ENCODE measurements at regions not wholly inside any gene's neighbourhood (a gene's known extent, or its start where the extent isn't known, plus 50 kb on each side); places are given as distances from the start of the nearest gene placed in this dataset.
"Not testable (repeated sequence)": the region's sequence is repeated elsewhere in the genome, so short reads cannot be mapped to it uniquely, and the experiment has no call there.

GRCh38 chr22:22988785-22989184, 81.5 kb upstream of the GNAZ start:
- no peak for TF ChIP-seq CTCF (IDR thresholded peaks at IDR 0.05; ENCODE audit: control insufficient read depth, insufficient read depth, low read depth, low read length, missing control alignments)
- DNase-seq (ENCODE audit: low read depth) = no peak
- no peak overlapping the region for H3K4me3 ChIP-seq (ENCODE audit: control insufficient read depth, low read depth, low read length)

- no peak for TF ChIP-seq CTCF (IDR thresholded peaks at IDR 0.05; ENCODE audit: control insufficient read depth, insufficient read depth, low read depth, low read length, missing control alignments)
- no peak for DNase-seq (ENCODE audit: low read depth)
These were observed 80.5 kb upstream of the GNAZ start for GRCh38 chr22:22989856-22990255.

GRCh38 chr22:22990711-22991505, 79.4 kb upstream of the GNAZ start:
- DNase-seq (ENCODE audit: low read depth); H3K4me3 ChIP-seq (ENCODE audit: control insufficient read depth, low read depth, low read length): not testable (repeated sequence)

More at GRCh38 chr22:22989856-22990255, 80.5 kb upstream of the GNAZ start:
- no peak overlapping the region for H3K4me3 ChIP-seq (ENCODE audit: control insufficient read depth, low read depth, low read length)

GRCh38 chr22:22992474-22992873, 77.8 kb upstream of the GNAZ start:
- DNase-seq (ENCODE audit: low read depth) = no peak
- TF ChIP-seq CTCF (IDR thresholded peaks at IDR 0.05; ENCODE audit: control insufficient read depth, insufficient read depth, low read depth, low read length, missing control alignments) = no peak
- H3K4me3 ChIP-seq (ENCODE audit: control insufficient read depth, low read depth, low read length) = no peak overlapping the region

- no peak for TF ChIP-seq CTCF (IDR thresholded peaks at IDR 0.05; ENCODE audit: control insufficient read depth, insufficient read depth, low read depth, low read length, missing control alignments)
- no peak overlapping the region for H3K4me3 ChIP-seq (ENCODE audit: control insufficient read depth, low read depth, low read length)
- DNase-seq (ENCODE audit: low read depth) = no peak
These were observed 77.1 kb upstream of the GNAZ start for GRCh38 chr22:22993184-22993583.

GRCh38 chr22:22995166-22995565, 75.2 kb upstream of the GNAZ start:
- DNase-seq (ENCODE audit: low read depth) = no peak
- no peak overlapping the region for H3K4me3 ChIP-seq (ENCODE audit: control insufficient read depth, low read depth, low read length)
- TF ChIP-seq CTCF (IDR thresholded peaks at IDR 0.05; ENCODE audit: control insufficient read depth, insufficient read depth, low read depth, low read length, missing control alignments) = no peak

GRCh38 chr22:22996511-22997261, 73.6 kb upstream of the GNAZ start:
- DNase-seq (ENCODE audit: low read depth) = no peak
- no peak overlapping the region for H3K4me3 ChIP-seq (ENCODE audit: control insufficient read depth, low read depth, low read length)
- no peak for TF ChIP-seq CTCF (IDR thresholded peaks at IDR 0.05; ENCODE audit: control insufficient read depth, insufficient read depth, low read depth, low read length, missing control alignments)

Data from AG09309 (cell line).